ENCODE measurements at regions not wholly inside any gene's neighbourhood (a gene's known extent, or its start where the extent isn't known, plus 50 kb on each side); places are given as distances from the start of the nearest gene placed in this dataset.

- TF ChIP-seq CTCF (conservative IDR thresholded peaks at IDR 0.05) (no peak), EZH2 (IDR thresholded peaks at IDR 0.05; ENCODE audit: low read depth) (no peak)
Measured at GRCh38 chr6:28839443-28840120, 84.2 kb downstream of the TRIM27 start.

Data from PC-9 (cell line).